Ovary (tissue), 7 donors: ENCODE measurements at regions not wholly inside any gene's neighbourhood (a gene's known extent, or its start where the extent isn't known, plus 50 kb on each side); places are given as distances from the start of the nearest gene placed in this dataset.

Experiments used
- DNase-seq, 5 donors: peaks; one replicate each; pipeline ENCODE4 v3.0.0-alpha.2; 2019 to 2020
- H3K27ac ChIP-seq, 2 donors: fragments of 200-600 bp; one replicate each; pipeline versions ENCODE4 v1.5.1 to v1.8.0; 2019 to 2022
- H3K27me3 ChIP-seq: fragments of 200-600 bp; one replicate; pipeline ENCODE4 v1.8.0; 2022
- H3K36me3 ChIP-seq: fragments of 200-600 bp; sonication (generic); one replicate; pipeline ENCODE4 v1.5.1; 2019
- H3K4me1 ChIP-seq: one replicate; pipeline ENCODE4 v1.8.1; 2013; ENCODE audit warnings: mild to moderate bottlenecking, moderate library complexity; ENCODE audit not compliant: insufficient read depth
- H3K4me3 ChIP-seq: fragments of 200-600 bp; sonication (generic); one replicate; pipeline ENCODE4 v1.5.1; 2017
- H3K9me3 ChIP-seq, 2 donors: fragments of 200-600 bp in 1 of 2; sonication (generic) in 1 of 2; one replicate each; pipeline versions ENCODE4 v1.5.1 to v1.8.1; 2013 to 2019; ENCODE audit warnings: mild to moderate bottlenecking in 1 of 2, moderate library complexity in 1 of 2
- EP300 ChIP-seq: sonication (generic); formaldehyde crosslinking; IDR thresholded peaks from one replicate; pipeline ENCODE4 v1.6.1; 2017; ENCODE audit warnings: antibody characterized with exemption
- POLR2A ChIP-seq: fragments of 450-650 bp; IDR thresholded peaks from one replicate; pipeline ENCODE4 v1.6.1; 2017; ENCODE audit warnings: antibody characterized with exemption, mild to moderate bottlenecking, moderate library complexity
- WGBS, 3 donors: extraction: QIAGEN DNeasy Blood & Tissue Kit in 1 of 3; methylation state at CpG; one replicate each; pipeline versions ENCODE4 v1.1.5 to v1.1.7; 2013 to 2017; 5-methylcytosine and 5-hydroxymethylcytosine counted together
- intact Hi-C, 4 donors: fragments of 100-400 bp; cut with DNase I; formaldehyde crosslinking; loops; one replicate each; pipeline versions ENCODE4 v1.11.0 to v1.15.1; 2022 to 2023
- TF ChIP-seq, protein P1 (sequence below), 3 donors: fragments of 450-650 bp in 2 of 3; fragments of 200-600 bp in 1 of 3; IDR thresholded peaks; one replicate each; pipeline versions ENCODE4 v1.5.1 to v1.8.0; 2016 to 2022; ENCODE audit warnings: antibody characterized with exemption in 3 of 3, mild to moderate bottlenecking in 1 of 3
- donor health status: DM: no; HTN: no; CAD: no; lungs with moderate emphysema.
- donor health status: DM: no; HTN: no; CAD: no.
- donor health status: Bipolar disorder and iron deficiency.
- donor health status: DM: no; HTN: no; CAD: no.
- donor health status: DM: yes; HTN: yes; CAD: no.

DNA sequence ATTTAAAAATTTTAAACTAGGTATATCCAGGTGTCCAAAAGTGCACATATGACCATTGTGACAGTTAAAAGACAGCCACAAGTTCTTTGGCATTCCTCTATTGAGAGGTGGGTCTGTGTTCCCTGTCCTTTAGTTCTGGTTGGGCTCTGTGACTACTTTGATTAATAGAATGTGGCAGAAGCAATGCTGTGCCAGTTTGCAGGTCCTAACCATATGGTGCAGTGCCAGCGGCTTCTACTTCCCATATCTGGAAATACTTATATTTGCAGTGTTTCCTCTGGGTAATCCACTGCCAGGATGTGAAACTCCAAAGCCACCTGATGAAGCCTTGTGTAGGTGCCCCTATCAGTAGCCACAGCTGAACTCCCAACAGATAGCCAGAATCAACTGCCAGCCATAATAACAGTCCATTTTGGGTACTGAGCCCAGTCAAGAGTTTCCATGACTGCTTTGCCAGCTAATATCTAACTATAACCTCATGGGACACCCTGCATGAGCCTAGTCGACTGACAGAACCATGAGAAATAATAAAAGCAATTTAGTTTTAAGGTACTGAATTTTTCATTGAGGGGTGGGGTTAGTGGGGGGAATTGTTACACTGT lies 361.0 kb upstream of the SEMA6A start:
- 91 to 95% (median 94%) methylated on average over 2 of the region's 2 CpGs for WGBS, 3 donors
- intact Hi-C loops = no loop called here
- Histone ChIP-seq H3K4me3 (no peak overlapping the region), H3K27me3 (no peaks in the 10 kb centered on the region), H3K9me3 (no peaks in the 10 kb centered on the region), H3K27ac (no peak overlapping the region), H3K36me3 (no peaks in the 10 kb centered on the region), H3K4me1 (no peaks in the 10 kb centered on the region)
- no peak for DNase-seq
- TF ChIP-seq EP300 (no peak), POLR2A (no peak)
- TF ChIP-seq, protein P1, sequence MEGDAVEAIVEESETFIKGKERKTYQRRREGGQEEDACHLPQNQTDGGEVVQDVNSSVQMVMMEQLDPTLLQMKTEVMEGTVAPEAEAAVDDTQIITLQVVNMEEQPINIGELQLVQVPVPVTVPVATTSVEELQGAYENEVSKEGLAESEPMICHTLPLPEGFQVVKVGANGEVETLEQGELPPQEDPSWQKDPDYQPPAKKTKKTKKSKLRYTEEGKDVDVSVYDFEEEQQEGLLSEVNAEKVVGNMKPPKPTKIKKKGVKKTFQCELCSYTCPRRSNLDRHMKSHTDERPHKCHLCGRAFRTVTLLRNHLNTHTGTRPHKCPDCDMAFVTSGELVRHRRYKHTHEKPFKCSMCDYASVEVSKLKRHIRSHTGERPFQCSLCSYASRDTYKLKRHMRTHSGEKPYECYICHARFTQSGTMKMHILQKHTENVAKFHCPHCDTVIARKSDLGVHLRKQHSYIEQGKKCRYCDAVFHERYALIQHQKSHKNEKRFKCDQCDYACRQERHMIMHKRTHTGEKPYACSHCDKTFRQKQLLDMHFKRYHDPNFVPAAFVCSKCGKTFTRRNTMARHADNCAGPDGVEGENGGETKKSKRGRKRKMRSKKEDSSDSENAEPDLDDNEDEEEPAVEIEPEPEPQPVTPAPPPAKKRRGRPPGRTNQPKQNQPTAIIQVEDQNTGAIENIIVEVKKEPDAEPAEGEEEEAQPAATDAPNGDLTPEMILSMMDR (IDR thresholded peaks at IDR 0.05) = no peak

DNA sequence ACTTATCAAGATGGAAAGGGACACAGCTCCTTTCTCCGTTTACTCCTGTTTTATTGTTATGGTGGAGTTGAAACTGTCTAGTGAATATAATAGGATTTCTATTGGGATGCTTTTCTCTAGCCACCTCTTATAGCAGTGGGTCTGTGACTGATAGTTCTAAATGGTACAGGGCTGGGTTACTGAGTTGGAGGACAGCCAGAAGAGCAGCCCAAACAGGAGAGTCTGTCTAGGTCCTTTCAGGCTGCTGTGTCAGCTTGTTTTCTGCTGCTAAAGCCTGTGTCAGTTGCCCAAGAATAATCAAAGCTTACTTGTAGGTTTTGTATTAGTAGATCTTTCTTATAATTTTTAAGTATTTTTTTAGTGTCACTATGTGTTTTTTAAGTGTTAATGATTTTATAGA lies 356.0 kb upstream of the SEMA6A start:
- H3K4me1 ChIP-seq = no peaks in the 10 kb centered on the region
- WGBS, 3 donors = 71 to 75% (median 72%) methylated on average over 1 of the region's 1 CpG
- H3K36me3 ChIP-seq = no peaks in the 10 kb centered on the region
- TF ChIP-seq, protein P1 (IDR thresholded peaks at IDR 0.05) = no peak
- no peak for TF ChIP-seq EP300
- no peak for TF ChIP-seq POLR2A
- no peak overlapping the region for H3K4me3 ChIP-seq
- no peaks in the 10 kb centered on the region for H3K9me3 ChIP-seq
- no peak for DNase-seq
- intact Hi-C loops = no loop called here
- no peaks in the 10 kb centered on the region for H3K27me3 ChIP-seq
- no peak overlapping the region for H3K27ac ChIP-seq

DNA sequence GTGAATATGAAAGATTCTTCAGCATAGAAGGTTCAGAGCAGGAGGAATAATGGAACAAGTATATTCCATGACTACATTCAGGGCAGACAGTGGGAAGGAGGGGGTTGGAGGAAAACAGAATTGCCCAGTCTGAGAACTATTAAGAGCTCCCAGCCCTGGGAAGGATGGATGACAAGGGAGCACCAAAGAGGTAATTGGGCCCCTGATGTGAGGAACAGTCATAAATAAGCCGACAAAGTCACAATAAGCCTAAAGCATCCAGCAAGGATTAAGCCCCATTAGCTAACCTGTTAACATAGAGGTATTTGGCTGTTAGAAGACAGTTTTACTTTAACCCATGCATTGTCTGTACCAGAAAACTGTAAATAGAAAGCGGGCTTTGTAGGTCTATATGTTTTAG lies 348.7 kb upstream of the SEMA6A start:
- H3K36me3 ChIP-seq = no peaks in the 10 kb centered on the region
- H3K4me3 ChIP-seq = no peak overlapping the region
- intact Hi-C loops = no loop called here
- no peaks in the 10 kb centered on the region for H3K4me1 ChIP-seq
- H3K9me3 ChIP-seq = no peaks in the 10 kb centered on the region
- no peak overlapping the region for H3K27ac ChIP-seq
- no peak for TF ChIP-seq EP300
- no peak for TF ChIP-seq POLR2A
- TF ChIP-seq, protein P1 (IDR thresholded peaks at IDR 0.05) = no peak
- WGBS, 3 donors = 71 to 78% (median 72%) methylated on average over 2 of the region's 2 CpGs
- DNase-seq = no peak
- no peaks in the 10 kb centered on the region for H3K27me3 ChIP-seq

DNA sequence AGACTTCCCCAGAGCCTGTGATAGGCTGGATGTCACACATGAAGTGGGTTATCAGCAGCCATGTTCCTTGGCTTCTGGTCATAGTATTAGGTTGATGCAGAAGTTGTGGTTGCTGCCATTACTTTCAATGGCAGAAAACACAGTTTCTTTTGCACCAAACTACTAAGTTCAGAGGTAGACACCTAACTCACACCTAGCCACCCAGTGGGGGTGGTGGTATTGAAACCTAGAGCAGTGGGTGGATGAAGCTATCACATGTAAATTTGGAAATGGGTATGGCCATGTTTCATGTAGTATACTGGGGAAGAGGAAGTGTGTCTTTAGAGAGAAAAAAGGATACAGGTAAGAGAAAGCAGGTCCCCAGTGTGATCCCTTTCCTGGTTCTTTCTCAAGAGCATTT lies 347.9 kb upstream of the SEMA6A start:
- no peak overlapping the region for H3K27ac ChIP-seq
- no peaks in the 10 kb centered on the region for H3K9me3 ChIP-seq
- no peaks in the 10 kb centered on the region for H3K4me1 ChIP-seq
- no peaks in the 10 kb centered on the region for H3K36me3 ChIP-seq
- intact Hi-C loops = no loop called here
- no peaks in the 10 kb centered on the region for H3K27me3 ChIP-seq
- TF ChIP-seq POLR2A = no peak
- TF ChIP-seq EP300 = no peak
- TF ChIP-seq, protein P1 (IDR thresholded peaks at IDR 0.05) = no peak
- no peak for DNase-seq
- H3K4me3 ChIP-seq = no peak overlapping the region
